ENCODE measurements at regions not wholly inside any gene's neighbourhood (a gene's known extent, or its start where the extent isn't known, plus 50 kb on each side); places are given as distances from the start of the nearest gene placed in this dataset.

- TF ChIP-seq CTCF (IDR thresholded peaks at IDR 0.05; ENCODE audit: low read length) (no peak), EZH2 (IDR thresholded peaks at IDR 0.05; ENCODE audit: borderline replicate concordance, low read length) (no peak)
Observed at GRCh38 chr1:147077523-147077922, 94.7 kb downstream of the PRKAB2 start.

Measured in OCI-LY1 (cell line).